Motor neuron (in vitro differentiated cells): ENCODE measurements at regions not wholly inside any gene's neighbourhood (a gene's known extent, or its start where the extent isn't known, plus 50 kb on each side); places are given as distances from the start of the nearest gene placed in this dataset.

Source experiments
- ATAC-seq, 8 experiments: fragments of 200-7000 bp; cut with Tn5 transposase; replicated peaks in 6 of 8; 2 replicates each; pipeline ENCODE4 v1.8.0; 2021; ENCODE audit warnings: mild to moderate bottlenecking in 8 of 8, moderate library complexity in 8 of 8
- H3K27ac ChIP-seq, 2 donors: fragments of 250-450 bp; sonication (Bioruptor Pico); 2 replicates each; pipeline ENCODE4 v1.9.0; 2021; ENCODE audit warnings: antibody characterized with exemption in 2 of 2, mild to moderate bottlenecking in 2 of 2, moderate library complexity in 1 of 2
- H3K4me1 ChIP-seq, 2 donors: fragments of 250-450 bp; sonication (Bioruptor Pico); replicated peaks in 1 of 2; 2 replicates each; pipeline ENCODE4 v1.6.1; 2021; ENCODE audit warnings: antibody characterized with exemption in 2 of 2, mild to moderate bottlenecking in 2 of 2, moderate library complexity in 1 of 2
- H3K4me3 ChIP-seq, 5 donors: fragments of 250-450 bp; sonication (Bioruptor Pico); 2 replicates each; pipeline ENCODE4 v1.9.0; 2021; ENCODE audit warnings: antibody characterized with exemption in 5 of 5, mild to moderate bottlenecking in 5 of 5, moderate library complexity in 4 of 5
- WGBS, 10 experiments: fragments of 450-650 bp; shearing (Covaris generic); methylation state at CpG; one replicate each; pipeline ENCODE4 v1.0.0; 2022; 5-methylcytosine and 5-hydroxymethylcytosine counted together
- in situ Hi-C, 9 experiments: fragments of 400-800 bp; cut with MboI; loops; one replicate each; pipeline ENCODE4 v1.15.0; 2021; ENCODE audit warnings: low sequenced_read_pairs in 9 of 9, low pct_unique_long_range_greater_than_20kb in 2 of 9; ENCODE audit not compliant: unreplicated experiment in 9 of 9

DNA sequence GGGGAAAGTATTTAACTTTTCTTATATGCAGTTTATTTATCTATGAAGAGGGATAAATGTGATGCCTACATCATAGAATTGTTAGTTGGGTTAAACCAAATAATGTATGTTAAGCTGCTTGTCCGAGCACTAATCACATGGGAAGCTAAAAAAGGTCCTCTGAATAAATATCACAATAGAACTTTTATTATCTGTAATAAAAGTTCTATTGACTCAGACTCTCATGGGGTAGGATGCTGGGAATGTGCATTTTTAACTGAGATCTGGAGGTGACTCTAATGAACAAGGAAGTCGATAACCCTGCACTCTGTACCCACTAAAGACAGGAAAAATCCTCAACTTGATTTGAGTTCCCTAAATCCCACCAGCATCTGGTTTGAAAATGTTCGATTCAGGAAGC lies 205.9 kb upstream of the IL12B start:
- Histone ChIP-seq H3K27ac (no peak overlapping the region), H3K4me1 (no peaks in the 10 kb centered on the region), H3K4me3 (no peak overlapping the region)
- in situ Hi-C loops = no loop called here
- no peak for ATAC-seq
- 56 to 100% (median 92%) methylated on average over 1 to 3 of the region's 3 CpGs; no CpG with 5 or more reads in 1 of the 10 experiments for WGBS, 10 experiments

DNA sequence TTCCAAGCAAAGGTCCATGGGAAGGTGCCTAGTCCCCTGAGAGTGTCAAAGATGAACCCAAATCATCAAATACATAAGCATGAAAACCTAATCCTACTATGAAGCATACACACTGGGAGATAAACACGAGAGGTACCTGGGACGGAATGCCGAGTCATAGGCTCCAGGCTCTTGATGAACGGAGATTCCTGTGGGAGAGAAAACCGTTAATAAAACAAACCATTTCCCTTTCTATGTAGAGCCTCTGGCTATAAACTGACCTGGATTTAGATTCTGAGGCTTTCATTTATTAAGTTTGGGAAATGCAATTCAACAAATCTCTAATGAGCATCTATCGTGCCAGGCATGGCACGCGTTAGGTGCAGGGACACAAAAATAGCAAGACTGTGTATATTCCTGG lies 206.4 kb upstream of the IL12B start:
- H3K4me1 ChIP-seq = no peaks in the 10 kb centered on the region
- no peak for ATAC-seq
- in situ Hi-C loops = no loop called here
- no peak overlapping the region for H3K27ac ChIP-seq
- H3K4me3 ChIP-seq = no peak overlapping the region
- WGBS, 10 experiments = 83 to 100% (median 90%) methylated on average over 2 to 8 of the region's 8 CpGs; no CpG with 5 or more reads in 1 of the 10 experiments

DNA sequence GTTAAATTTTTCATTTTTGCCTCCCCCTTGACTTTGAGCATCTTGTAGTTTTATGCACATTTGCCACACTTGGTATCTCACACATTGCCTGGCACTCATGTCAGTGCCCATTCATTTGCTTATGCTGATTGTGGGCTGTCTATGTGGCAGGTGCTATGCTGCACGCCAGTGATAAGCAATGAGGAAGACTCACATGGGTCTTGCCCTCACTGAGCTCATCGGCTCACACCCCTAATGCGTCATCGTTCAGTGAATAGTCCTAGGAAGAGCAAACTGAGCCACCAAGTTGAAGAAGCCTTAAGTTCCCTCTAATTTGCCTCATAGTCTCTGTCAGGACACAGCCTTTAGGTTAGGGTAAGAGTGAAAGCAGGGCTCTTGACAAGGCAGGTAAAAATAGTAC lies 209.4 kb upstream of the IL12B start:
- WGBS, 10 experiments = 75 to 100% (median 95%) methylated on average over 1 to 4 of the region's 4 CpGs; no CpG with 5 or more reads in 4 of the 10 experiments
- H3K4me1 ChIP-seq = no peaks in the 10 kb centered on the region
- in situ Hi-C loops = no loop called here
- H3K27ac ChIP-seq = no peak overlapping the region
- ATAC-seq = peak in 1 of 8 experiments; percentile 48
- H3K4me3 ChIP-seq = no peak overlapping the region

DNA sequence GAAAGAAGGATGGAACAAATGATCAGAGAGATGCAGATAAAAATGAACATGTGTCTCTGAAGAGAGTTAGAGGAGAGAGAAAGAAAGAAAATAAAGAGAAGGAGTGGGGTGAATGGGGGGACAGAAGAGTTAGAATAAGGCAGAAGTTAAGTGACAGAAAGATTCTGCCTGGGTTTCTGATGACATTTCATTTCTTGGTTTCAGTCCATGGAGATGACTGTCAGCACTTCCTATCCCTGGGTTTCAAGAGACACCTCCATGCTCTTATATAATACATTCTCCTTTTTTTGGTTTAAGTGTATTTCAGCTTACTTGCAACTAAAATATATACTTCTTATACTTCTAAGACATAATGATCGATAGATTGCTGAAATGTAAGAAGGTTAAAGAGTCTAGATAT lies 213.0 kb upstream of the IL12B start:
- WGBS, 10 experiments = 33 to 92% (median 83%) methylated on average over 1 of the region's 1 CpG; no CpG with 5 or more reads in 3 of the 10 experiments
- Histone ChIP-seq H3K4me1 (no peaks in the 10 kb centered on the region), H3K4me3 (no peak overlapping the region), H3K27ac (no peak overlapping the region)
- in situ Hi-C loops = no loop called here
- no peak for ATAC-seq

DNA sequence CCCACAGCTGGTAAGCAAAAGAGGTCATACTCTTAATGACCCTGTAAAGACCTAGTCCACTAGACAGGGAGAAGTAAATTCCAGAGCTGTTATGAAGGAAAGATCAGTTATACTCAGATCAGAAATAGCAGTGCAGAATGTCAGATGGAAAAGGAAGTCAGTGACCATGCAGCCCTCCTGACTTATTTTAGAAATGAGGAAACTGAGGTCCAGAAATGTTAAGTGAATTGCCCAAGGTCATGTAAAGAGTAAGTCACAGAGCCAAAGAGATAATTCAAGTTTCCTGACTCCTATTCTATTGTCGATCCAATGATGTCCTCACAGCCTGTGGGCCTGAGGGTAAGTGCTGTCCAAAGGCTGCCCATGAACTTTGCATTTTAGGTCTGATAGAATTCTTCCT lies 214.9 kb upstream of the IL12B start:
- in situ Hi-C loops = no loop called here
- no peak overlapping the region for H3K4me3 ChIP-seq
- WGBS, 10 experiments = 67 to 100% (median 80%) methylated on average over 1 of the region's 1 CpG; no CpG with 5 or more reads in 3 of the 10 experiments
- ATAC-seq = no peak
- H3K4me1 ChIP-seq = no peaks in the 10 kb centered on the region
- H3K27ac ChIP-seq = no peak overlapping the region

DNA sequence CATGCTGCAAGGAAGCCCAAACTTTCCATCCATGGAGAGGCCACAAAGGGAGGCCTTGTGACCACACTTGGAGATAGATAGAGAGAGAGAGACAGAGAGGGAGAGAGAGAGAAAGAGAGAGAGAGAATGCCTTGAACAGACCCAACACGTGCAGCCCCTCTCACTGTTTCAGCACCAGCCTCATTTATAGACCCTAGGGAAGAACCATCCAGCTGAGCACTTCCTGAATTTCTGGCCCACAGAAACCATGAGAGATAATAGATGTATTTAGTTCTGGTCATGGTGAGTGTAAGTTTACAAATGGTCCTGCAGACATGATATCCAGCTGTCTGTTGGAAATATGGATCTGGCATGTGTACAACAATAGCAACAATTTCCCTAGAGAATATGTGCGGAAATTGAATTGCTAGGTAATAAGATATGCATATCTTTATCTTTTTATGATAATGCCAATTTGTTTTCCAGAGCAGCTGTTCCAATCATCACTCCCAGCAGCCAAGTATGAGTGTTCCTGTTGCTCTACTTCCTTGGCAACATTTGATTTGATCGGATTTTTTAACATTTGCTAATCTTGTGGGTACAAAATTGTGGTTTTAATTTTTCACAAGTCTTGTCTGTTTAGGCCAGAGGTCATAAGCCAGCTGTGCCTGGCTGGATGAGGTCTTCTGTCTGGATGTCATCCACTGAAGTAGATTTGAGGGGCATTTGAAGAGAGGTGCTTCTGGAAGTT lies 217.3 kb upstream of the IL12B start:
- no peaks in the 10 kb centered on the region for H3K4me1 ChIP-seq
- no peak overlapping the region for H3K4me3 ChIP-seq
- no peak overlapping the region for H3K27ac ChIP-seq
- 23 to 96% (median 76%) methylated on average over 1 to 3 of the region's 3 CpGs; no CpG with 5 or more reads in 2 of the 10 experiments for WGBS, 10 experiments
- in situ Hi-C loops = no loop called here
- ATAC-seq = no peak

DNA sequence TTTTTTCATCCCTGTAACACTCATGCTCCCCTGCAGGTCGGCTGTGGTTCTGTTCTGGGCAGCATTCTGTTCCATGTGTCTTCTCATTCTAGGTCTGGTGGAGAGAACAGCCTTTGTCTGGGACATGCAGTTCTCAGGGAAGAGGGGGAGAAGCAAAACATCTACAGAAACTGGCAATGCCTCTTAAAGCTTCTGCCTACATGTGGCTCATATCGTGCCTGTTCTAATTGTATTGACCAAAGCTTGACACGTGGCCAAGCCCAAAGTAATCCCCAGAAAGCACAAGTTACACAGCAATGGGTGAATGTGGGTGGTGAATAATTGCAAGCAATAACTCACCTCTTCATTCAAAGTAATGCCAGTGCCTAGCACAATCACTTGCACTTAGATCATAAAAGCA lies 218.2 kb upstream of the IL12B start:
- no peak for ATAC-seq
- Histone ChIP-seq H3K4me1 (no peaks in the 10 kb centered on the region), H3K27ac (no peak overlapping the region), H3K4me3 (no peak overlapping the region)
- WGBS, 10 experiments = 0 to 100% (median 54%) methylated on average over 1 to 3 of the region's 3 CpGs; no CpG with 5 or more reads in 3 of the 10 experiments
- in situ Hi-C loops = no loop called here

DNA sequence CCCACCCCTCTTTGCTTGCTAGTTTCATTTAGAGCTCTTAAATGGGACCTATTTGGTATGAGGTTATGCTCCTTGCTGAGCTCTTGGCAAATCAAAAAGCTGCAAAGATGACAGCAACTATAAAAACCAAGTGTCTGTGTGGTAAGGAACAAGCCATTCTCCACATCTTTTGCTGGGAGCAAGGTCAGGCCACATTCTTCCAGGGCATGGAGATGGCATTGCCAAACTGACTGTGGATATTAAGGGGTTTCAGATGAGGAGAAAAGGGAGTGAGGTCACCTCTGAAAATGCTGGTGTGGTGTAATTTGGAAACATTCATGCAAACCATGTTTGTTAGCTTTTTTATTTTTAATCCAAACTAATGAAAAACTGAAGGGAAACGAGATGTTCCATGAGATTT lies 218.8 kb upstream of the IL12B start:
- no peaks in the 10 kb centered on the region for H3K4me1 ChIP-seq
- 11 to 45% (median 30%) methylated on average over 1 of the region's 1 CpG; no CpG with 5 or more reads in 5 of the 10 experiments for WGBS, 10 experiments
- in situ Hi-C loops = no loop called here
- H3K27ac ChIP-seq = no peak overlapping the region
- no peak overlapping the region for H3K4me3 ChIP-seq
- ATAC-seq = no peak

DNA sequence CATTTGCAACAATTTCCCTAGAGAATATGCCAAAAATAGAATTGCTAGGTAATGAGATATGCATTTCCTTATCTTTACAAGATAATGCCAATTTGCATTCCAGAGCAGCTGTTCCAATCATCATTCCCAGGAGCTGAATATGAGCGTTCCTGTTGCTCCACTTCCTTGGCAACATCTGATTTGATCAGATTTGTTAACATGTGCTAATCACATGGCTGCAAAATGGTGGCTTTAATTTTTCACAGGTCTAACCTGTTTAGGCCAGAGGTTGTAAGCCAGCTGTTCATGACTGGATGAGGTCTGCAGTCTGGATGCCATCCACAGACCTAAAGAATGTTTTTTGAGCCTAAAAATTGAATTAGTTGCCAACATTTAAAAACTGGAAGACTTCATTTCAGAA lies 220.7 kb upstream of the IL12B start:
- H3K4me3 ChIP-seq = no peak overlapping the region
- 0 to 100% (median 50%) methylated on average over 1 of the region's 1 CpG; no CpG with 5 or more reads in 3 of the 10 experiments for WGBS, 10 experiments
- in situ Hi-C loops = no loop called here
- H3K27ac ChIP-seq = no peak overlapping the region
- H3K4me1 ChIP-seq = no peaks in the 10 kb centered on the region
- ATAC-seq = no peak

DNA sequence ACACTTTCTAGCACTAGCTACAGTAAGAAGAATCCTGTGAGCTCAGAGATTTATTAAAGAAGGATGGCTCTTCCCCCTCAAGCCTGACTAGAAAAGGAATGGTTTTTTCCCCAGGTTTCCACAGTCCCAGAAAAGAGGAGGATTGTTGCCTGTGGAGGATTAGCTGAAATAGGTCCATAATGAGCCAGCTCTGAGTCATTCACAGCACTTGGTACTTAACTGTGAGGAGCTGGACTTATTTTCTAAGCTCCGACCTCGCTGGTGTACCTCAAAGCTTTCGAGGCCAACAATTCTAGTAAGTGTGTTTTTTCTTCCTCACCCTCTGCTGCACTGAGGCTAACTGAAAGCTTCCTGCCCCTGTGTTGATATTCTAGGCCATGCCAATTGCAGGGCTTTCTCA lies 222.5 kb upstream of the IL12B start:
- H3K4me1 ChIP-seq = no peaks in the 10 kb centered on the region
- in situ Hi-C loops = no loop called here
- peak in 1 of 8 experiments; percentile 26 for ATAC-seq
- 0 to 100% (median 42%) methylated on average over 2 to 3 of the region's 3 CpGs; no CpG with 5 or more reads in 1 of the 10 experiments for WGBS, 10 experiments
- H3K27ac ChIP-seq = no peak overlapping the region
- no peak overlapping the region for H3K4me3 ChIP-seq

DNA sequence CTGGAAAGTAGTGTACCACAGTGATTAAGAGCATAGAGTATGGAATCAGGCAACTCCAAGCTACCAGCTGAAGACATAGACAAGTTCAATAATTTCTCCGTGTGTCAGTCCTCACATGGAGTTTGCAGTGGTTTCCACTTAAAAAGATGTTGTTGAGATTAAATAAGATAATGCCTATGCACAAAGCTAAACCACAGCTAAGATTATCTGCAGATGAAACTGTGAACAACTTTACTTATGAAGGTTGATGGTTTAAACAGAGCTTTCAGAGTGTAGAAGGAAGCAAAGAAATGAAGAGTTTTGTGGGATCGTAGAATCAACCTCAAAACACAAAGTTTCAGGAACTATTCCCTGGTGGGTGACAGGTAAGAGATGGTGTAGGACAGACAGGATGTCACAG lies 223.5 kb upstream of the IL12B start:
- WGBS, 10 experiments = 89 to 100% (median 95%) methylated on average over 1 to 2 of the region's 2 CpGs; no CpG with 5 or more reads in 3 of the 10 experiments
- no peaks in the 10 kb centered on the region for H3K4me1 ChIP-seq
- no peak for ATAC-seq
- in situ Hi-C loops = no loop called here
- no peak overlapping the region for H3K4me3 ChIP-seq
- H3K27ac ChIP-seq = no peak overlapping the region

DNA sequence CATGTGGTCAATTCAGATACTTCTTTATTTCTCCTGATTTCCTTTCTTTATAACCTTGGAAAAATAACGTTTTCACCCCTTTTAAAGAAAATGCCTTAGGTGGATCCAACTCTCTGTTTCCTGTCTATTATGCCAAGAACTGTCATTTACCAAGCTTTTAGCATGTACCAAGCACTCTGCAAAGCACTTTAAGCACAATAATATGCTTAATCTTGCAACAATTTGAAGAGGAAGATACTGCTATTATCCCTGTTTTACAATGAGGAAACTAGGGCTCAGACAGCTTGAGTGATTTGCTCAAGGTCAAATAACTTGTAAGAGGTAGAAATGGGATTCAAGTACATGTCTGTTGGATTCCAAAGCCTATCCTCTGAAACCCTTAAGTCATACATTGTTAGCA lies 224.8 kb upstream of the IL12B start:
- H3K4me1 ChIP-seq = no peaks in the 10 kb centered on the region
- H3K27ac ChIP-seq = no peak overlapping the region
- in situ Hi-C loops = no loop called here
- no peak for ATAC-seq
- 0 to 44% (median 0%) methylated on average over 1 of the region's 1 CpG; no CpG with 5 or more reads in 2 of the 10 experiments for WGBS, 10 experiments
- H3K4me3 ChIP-seq = no peak overlapping the region

DNA sequence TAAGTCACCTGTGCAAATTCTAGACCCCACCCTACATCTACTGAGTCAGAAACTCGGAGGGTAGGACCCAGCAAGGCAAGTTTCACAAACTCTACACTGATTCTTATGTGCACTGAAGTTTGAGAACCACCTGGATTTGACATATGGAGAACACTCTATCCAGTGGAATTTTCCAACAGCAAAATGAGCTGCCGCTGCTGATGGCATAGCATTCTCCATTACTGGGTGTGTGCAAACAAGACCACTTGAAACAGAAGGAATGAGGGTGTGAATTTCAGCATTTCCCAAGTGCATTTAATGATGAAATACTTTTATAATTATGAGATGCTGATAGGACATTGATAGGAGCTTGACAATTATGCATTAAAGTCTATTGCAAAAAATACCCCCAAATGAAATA lies 229.1 kb upstream of the IL12B start:
- 25 to 100% (median 64%) methylated on average over 1 to 2 of the region's 2 CpGs; no CpG with 5 or more reads in 2 of the 10 experiments for WGBS, 10 experiments
- Histone ChIP-seq H3K4me1 (peaks cover 0 to 4% of the 10 kb centered on the region in 2 donors), H3K27ac (no peak overlapping the region), H3K4me3 (no peak overlapping the region)
- in situ Hi-C loops = no loop called here
- ATAC-seq = no peak

DNA sequence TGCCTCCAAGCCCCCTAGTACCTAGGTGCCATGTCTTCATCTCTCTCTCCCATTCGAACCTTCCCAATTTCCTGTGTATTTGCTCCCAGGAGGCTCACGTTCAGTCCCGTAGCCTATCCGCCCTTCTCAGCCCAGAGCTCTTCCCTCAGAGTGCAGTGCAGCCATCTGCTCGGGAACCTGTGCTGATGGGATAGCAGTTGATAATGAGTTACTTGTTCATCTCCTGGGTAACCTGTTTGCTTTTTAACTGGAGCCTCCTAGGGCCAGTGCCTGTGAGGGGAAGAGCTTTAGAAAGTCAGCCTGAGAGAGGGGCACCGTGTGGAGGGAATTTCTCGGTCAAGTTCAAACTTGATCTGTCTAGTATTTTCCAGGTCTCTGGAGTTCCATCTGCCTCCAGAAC lies 229.8 kb upstream of the IL12B start:
- Histone ChIP-seq H3K4me1 (peaks cover 0 to 4% of the 10 kb centered on the region in 2 donors), H3K4me3 (no peak overlapping the region), H3K27ac (no peak overlapping the region)
- in situ Hi-C loops = no loop called here
- WGBS, 10 experiments = 70 to 100% (median 78%) methylated on average over 1 to 7 of the region's 7 CpGs; no CpG with 5 or more reads in 4 of the 10 experiments
- ATAC-seq = peak in 1 of 8 experiments; percentile 68
